Activated CD4-positive, alpha-beta memory T cell treated with anti-CD3 and anti-CD28 coated beads for 36 hours (primary cell): ENCODE measurements at regions not wholly inside any gene's neighbourhood (a gene's known extent, or its start where the extent isn't known, plus 50 kb on each side); places are given as distances from the start of the nearest gene placed in this dataset.

Experiments used
- CTCF ChIA-PET: fragments of 350-600 bp; sonication (Branson Sonifier 250); formaldehyde crosslinking; loops from one replicate; lab custom pipeline; 2021; ENCODE audit warnings: antibody characterized with exemption, inconsistent platforms; lab: Charles Lee
- POLR2A ChIA-PET: fragments of 350-600 bp; sonication (Branson Sonifier 250); formaldehyde crosslinking; loops from one replicate; lab custom pipeline; 2021; ENCODE audit warnings: antibody characterized with exemption; lab: Charles Lee
- DNase-seq: peaks from one replicate; pipeline ENCODE4 v3.0.0-alpha.2; 2020
- H3K27ac Mint-ChIP-seq: one replicate; pipeline ENCODE4 v1.8.0; 2021; ENCODE audit warnings: mixed read lengths
- H3K27me3 Mint-ChIP-seq: one replicate; pipeline ENCODE4 v1.8.0; 2021; ENCODE audit warnings: mixed read lengths
- H3K36me3 Mint-ChIP-seq: one replicate; pipeline ENCODE4 v1.8.0; 2021; ENCODE audit warnings: mixed read lengths
- H3K4me1 Mint-ChIP-seq: one replicate; pipeline ENCODE4 v1.8.0; 2021; ENCODE audit warnings: low read depth, mixed read lengths
- H3K4me3 Mint-ChIP-seq: one replicate; pipeline ENCODE4 v1.8.0; 2021; ENCODE audit warnings: mild to moderate bottlenecking, mixed read lengths
- H3K9me3 Mint-ChIP-seq: one replicate; pipeline ENCODE4 v1.8.0; 2021; ENCODE audit warnings: mixed read lengths
- intact Hi-C: fragments of 100-400 bp; cut with micrococcal nuclease; formaldehyde crosslinking; loops from one replicate; pipeline ENCODE4 v1.15.1; 2023

GRCh38 chr18:24786027-24786426 is 325.6 kb downstream of the HRH4 start:
- no peak for DNase-seq
- POLR2A ChIA-PET: no interaction called here
- CTCF ChIA-PET: no interaction called here
- Mint-ChIP-seq H3K9me3 (no peaks in the 10 kb centered on the region), H3K4me1 (no peaks in the 10 kb centered on the region), H3K27ac (no peak overlapping the region), H3K4me3 (no peak overlapping the region), H3K36me3 (no peaks in the 10 kb centered on the region), H3K27me3 (no peaks in the 10 kb centered on the region)
- intact Hi-C loops: no loop called here

GRCh38 chr18:24790347-24790746 is 329.9 kb downstream of the HRH4 start:
- CTCF ChIA-PET: no interaction called here

GRCh38 chr18:24791751-24792545 is 331.5 kb downstream of the HRH4 start:
- Mint-ChIP-seq H3K27me3 (peaks cover 5% of the 10 kb centered on the region), H3K9me3 (no peaks in the 10 kb centered on the region), H3K36me3 (no peaks in the 10 kb centered on the region), H3K4me1 (no peaks in the 10 kb centered on the region), H3K27ac (no peak overlapping the region), H3K4me3 (no peak overlapping the region)
- ChIA-PET CTCF (no interaction called here), POLR2A (no interaction called here)
- intact Hi-C loops: no loop called here
- no peak for DNase-seq

More at GRCh38 chr18:24790347-24790746, 329.9 kb downstream of the HRH4 start:
- Mint-ChIP-seq H3K27me3 (peaks cover 5% of the 10 kb centered on the region), H3K4me3 (no peak overlapping the region), H3K36me3 (no peaks in the 10 kb centered on the region), H3K9me3 (no peaks in the 10 kb centered on the region), H3K27ac (no peak overlapping the region), H3K4me1 (no peaks in the 10 kb centered on the region)
- DNase-seq: no peak
- POLR2A ChIA-PET: no interaction called here
- intact Hi-C loops: no loop called here

- H3K4me1 Mint-ChIP-seq: no peaks in the 10 kb centered on the region
- H3K4me3 Mint-ChIP-seq: no peak overlapping the region
- H3K27ac Mint-ChIP-seq: no peak overlapping the region
- peaks cover 5% of the 10 kb centered on the region for H3K27me3 Mint-ChIP-seq
- H3K36me3 Mint-ChIP-seq: no peaks in the 10 kb centered on the region
- DNase-seq: no peak
- no peaks in the 10 kb centered on the region for H3K9me3 Mint-ChIP-seq
- intact Hi-C loops: no loop called here
- ChIA-PET CTCF (no interaction called here), POLR2A (no interaction called here)
These were observed 333.3 kb downstream of the HRH4 start for GRCh38 chr18:24793742-24794141.

- DNase-seq: no peak
- Mint-ChIP-seq H3K27ac (no peak overlapping the region), H3K9me3 (no peaks in the 10 kb centered on the region), H3K36me3 (no peaks in the 10 kb centered on the region), H3K4me3 (no peak overlapping the region), H3K4me1 (no peaks in the 10 kb centered on the region), H3K27me3 (peaks cover 5% of the 10 kb centered on the region)
- ChIA-PET CTCF (no interaction called here), POLR2A (no interaction called here)
- intact Hi-C loops: no loop called here
These were observed 334.7 kb downstream of the HRH4 start for GRCh38 chr18:24795129-24795528.

GRCh38 chr18:24797981-24798380 is 337.5 kb downstream of the HRH4 start:
- H3K4me1 Mint-ChIP-seq: no peaks in the 10 kb centered on the region
- no peak for DNase-seq
- H3K4me3 Mint-ChIP-seq: no peak overlapping the region
- no peaks in the 10 kb centered on the region for H3K36me3 Mint-ChIP-seq
- no peaks in the 10 kb centered on the region for H3K9me3 Mint-ChIP-seq
- H3K27me3 Mint-ChIP-seq: no peaks in the 10 kb centered on the region
- ChIA-PET POLR2A (no interaction called here), CTCF (no interaction called here)
- no peak overlapping the region for H3K27ac Mint-ChIP-seq
- intact Hi-C loops: no loop called here

- intact Hi-C loops: no loop called here
- no peaks in the 10 kb centered on the region for H3K4me1 Mint-ChIP-seq
- no peak for DNase-seq
- H3K9me3 Mint-ChIP-seq: no peaks in the 10 kb centered on the region
- H3K4me3 Mint-ChIP-seq: no peak overlapping the region
- CTCF ChIA-PET: no interaction called here
- POLR2A ChIA-PET: no interaction called here
- H3K36me3 Mint-ChIP-seq: no peaks in the 10 kb centered on the region
- H3K27ac Mint-ChIP-seq: no peak overlapping the region
- H3K27me3 Mint-ChIP-seq: no peaks in the 10 kb centered on the region
These were observed 338.7 kb downstream of the HRH4 start for GRCh38 chr18:24799176-24799575.

GRCh38 chr18:24799720-24800119 is 339.3 kb downstream of the HRH4 start:
- DNase-seq: no peak
- Mint-ChIP-seq H3K4me3 (no peak overlapping the region), H3K36me3 (no peaks in the 10 kb centered on the region), H3K27ac (no peak overlapping the region), H3K9me3 (no peaks in the 10 kb centered on the region), H3K4me1 (no peaks in the 10 kb centered on the region), H3K27me3 (no peaks in the 10 kb centered on the region)
- CTCF ChIA-PET: no interaction called here
- POLR2A ChIA-PET: no interaction called here
- intact Hi-C loops: no loop called here

GRCh38 chr18:24801001-24801400 is 340.6 kb downstream of the HRH4 start:
- Mint-ChIP-seq H3K4me3 (no peak overlapping the region), H3K9me3 (no peaks in the 10 kb centered on the region), H3K4me1 (no peaks in the 10 kb centered on the region), H3K27me3 (no peaks in the 10 kb centered on the region), H3K36me3 (no peaks in the 10 kb centered on the region), H3K27ac (no peak overlapping the region)
- ChIA-PET CTCF (no interaction called here), POLR2A (no interaction called here)
- no peak for DNase-seq
- intact Hi-C loops: no loop called here

- Mint-ChIP-seq H3K4me1 (no peaks in the 10 kb centered on the region), H3K27ac (no peak overlapping the region), H3K9me3 (no peaks in the 10 kb centered on the region), H3K4me3 (no peak overlapping the region), H3K27me3 (no peaks in the 10 kb centered on the region), H3K36me3 (no peaks in the 10 kb centered on the region)
- CTCF ChIA-PET: no interaction called here
- no peak for DNase-seq
- intact Hi-C loops: no loop called here
- POLR2A ChIA-PET: no interaction called here
These were observed 342.0 kb downstream of the HRH4 start for GRCh38 chr18:24802456-24802855.

- no peaks in the 10 kb centered on the region for H3K27me3 Mint-ChIP-seq
- H3K9me3 Mint-ChIP-seq: peaks cover 3% of the 10 kb centered on the region
- no peaks in the 10 kb centered on the region for H3K4me1 Mint-ChIP-seq
- no peak overlapping the region for H3K27ac Mint-ChIP-seq
- no peak overlapping the region for H3K4me3 Mint-ChIP-seq
- no peak for DNase-seq
- CTCF ChIA-PET: no interaction called here
- intact Hi-C loops: no loop called here
- POLR2A ChIA-PET: no interaction called here
- no peaks in the 10 kb centered on the region for H3K36me3 Mint-ChIP-seq
These were observed 344.7 kb downstream of the HRH4 start for GRCh38 chr18:24805156-24805555.

GRCh38 chr18:24809173-24809950 is 348.9 kb downstream of the HRH4 start:
- H3K4me1 Mint-ChIP-seq: no peaks in the 10 kb centered on the region
- no peak overlapping the region for H3K4me3 Mint-ChIP-seq
- H3K36me3 Mint-ChIP-seq: no peaks in the 10 kb centered on the region
- no peak for DNase-seq
- ChIA-PET CTCF (no interaction called here), POLR2A (no interaction called here)
- H3K27ac Mint-ChIP-seq: no peak overlapping the region
- peaks cover 3% of the 10 kb centered on the region for H3K9me3 Mint-ChIP-seq
- intact Hi-C loops: no loop called here
- no peaks in the 10 kb centered on the region for H3K27me3 Mint-ChIP-seq
